Renal pelvis (tissue), 1 donor: ENCODE measurements at regions not wholly inside any gene's neighbourhood (a gene's known extent, or its start where the extent isn't known, plus 50 kb on each side); places are given as distances from the start of the nearest gene placed in this dataset.
"Not testable (repeated sequence)": the region's sequence is repeated elsewhere in the genome, so short reads cannot be mapped to it uniquely, and the experiment has no call there.

ENCODE experiments used
- DNase-seq: peaks from one replicate; pipeline ENCODE4 v3.0.0-alpha.2; 2013

DNA sequence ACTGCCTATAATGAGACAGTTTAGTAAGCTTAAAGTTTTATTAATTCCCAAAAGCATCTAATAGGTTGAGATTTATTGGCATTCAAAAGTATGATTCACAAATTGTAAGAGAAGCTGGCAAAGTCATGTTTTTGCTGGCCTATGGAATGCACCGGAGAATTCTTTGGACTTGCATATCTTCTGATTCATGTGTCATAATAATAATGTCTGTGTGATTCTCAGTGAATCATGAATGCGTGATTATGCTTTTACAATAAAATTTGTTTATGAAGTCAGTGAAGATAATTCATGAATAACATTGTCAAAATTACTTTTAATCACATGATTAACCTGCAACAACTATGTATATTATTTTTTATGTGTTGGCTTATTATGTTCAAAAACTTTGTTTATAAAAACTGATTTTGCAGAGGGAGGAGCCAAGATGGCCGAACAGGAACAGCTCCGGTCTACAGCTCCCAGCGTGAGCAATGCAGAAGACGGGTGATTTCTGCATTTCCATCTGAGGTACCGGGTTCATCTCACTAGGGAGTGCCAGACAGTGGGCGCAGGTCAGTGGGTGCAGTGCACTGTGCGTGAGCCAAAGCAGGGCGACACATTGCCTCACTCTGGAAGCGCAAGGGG lies 389.2 kb downstream of the SRGAP2C start:
- DNase-seq: not testable (repeated sequence)

DNA sequence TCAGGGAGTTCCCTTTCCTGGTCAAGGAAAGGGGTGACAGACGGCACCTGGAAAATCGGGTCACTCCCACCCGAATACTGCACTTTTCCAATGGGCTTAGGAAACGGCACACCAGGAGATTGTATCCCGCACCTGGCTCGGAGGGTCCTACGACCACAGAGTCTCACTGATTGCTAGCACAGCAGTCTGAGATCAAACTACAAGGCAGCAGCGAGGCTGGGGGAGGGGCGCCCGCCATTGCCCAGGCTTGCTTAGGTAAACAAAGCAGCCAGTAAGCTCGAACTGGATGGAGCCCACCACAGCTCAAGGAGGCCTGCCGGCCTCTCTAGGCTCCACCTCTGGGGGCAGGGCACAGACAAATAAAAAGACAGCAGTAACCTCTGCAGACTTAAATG lies 389.7 kb downstream of the SRGAP2C start:
- not testable (repeated sequence) for DNase-seq

DNA sequence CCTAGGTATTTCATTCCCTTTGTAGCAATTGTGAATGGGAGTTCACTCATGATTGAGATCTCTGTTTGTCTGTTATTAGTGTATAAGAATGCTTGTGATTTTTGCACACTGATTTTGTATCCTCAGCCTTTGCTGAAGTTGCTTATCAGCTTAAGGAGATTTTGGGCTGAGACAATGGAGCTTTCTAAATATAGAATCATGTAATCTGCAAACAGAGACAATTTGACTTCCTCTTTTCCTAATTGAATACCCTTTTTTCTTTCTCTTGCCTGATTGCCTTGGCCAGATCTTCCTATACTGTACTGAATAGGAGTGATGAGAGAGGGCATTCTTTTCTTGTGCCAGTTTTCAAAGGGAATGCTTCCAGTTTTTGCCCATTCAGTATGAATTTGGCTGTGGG lies 398.1 kb downstream of the SRGAP2C start:
- DNase-seq: not testable (repeated sequence)

DNA sequence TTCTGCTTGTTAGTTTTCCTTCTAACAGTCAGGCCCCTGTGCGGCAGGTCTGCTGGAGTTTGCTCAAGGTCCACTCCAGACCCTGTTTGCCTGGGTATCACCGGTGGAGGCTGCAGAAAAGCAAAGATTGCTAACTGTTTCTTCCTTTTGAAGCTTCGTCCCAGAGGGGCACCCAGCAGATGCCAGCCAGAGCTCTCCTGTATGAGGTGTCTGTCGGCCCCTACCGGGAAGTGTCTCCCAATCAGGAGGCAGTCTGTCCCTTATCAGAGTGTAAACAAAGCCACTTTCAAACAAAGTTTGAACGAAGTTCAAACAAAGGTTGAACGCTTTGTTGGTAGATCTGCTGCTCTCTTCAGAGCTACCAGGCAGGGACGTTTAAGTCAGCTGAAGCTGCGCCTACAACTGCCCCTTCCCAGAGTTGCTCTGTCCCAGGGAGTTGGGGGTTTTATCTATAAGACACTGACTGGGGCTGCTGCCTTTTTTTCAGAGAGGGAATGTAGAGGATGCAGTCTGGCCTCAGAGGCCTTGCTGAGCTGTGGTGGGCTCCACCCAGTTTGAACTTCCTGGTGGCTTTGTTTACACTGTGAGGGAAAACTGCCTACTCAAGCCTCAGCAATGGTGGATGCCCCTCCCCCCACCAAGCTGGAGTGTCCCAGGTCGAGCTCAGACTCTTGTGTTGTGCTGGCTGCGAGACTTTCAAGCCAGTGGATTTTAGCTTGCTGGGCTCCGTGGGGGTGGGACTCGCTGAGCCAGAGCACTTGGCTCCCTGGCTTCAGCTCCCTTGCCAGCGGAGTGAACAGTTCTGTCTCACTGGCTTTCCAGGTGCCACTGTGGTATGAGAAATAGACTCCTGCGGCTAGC lies 401.8 kb downstream of the SRGAP2C start:
- DNase-seq: no peak

DNA sequence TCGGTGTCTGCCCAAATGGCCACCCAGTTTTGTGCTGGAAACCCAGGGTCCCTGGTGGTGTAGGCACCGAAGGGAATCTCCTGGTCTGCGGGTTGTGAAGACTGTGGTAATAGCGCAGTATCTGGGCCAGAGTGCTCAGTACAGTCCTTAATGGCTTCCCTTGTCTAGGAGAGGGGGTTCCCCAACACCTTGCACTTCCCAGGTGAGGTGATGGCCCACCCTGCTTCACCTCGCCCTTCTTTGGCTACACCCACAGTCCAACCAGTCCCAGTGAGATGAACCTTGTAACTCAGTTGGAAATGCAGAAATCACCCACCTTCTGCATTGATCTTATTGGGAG lies 402.4 kb downstream of the SRGAP2C start:
- no peak for DNase-seq

DNA sequence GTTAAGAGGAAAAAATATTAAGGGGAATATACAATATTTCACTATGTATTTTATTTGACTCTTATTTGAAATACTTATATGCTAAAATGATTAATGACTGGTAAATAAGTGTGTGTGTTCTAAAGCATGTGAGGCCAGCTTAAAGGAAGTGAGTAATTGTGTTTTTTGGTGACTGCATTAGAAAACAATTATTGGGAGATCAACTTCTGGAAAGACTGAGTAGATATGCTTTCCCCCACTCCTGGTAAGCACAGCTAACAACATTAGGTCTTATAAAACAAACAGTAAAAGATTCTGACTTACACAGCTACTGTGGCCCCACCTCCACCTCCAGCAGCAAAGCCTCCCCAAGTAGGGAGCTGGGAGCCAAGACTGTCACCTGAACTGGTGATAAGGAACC lies 403.0 kb downstream of the SRGAP2C start:
- no peak for DNase-seq

DNA sequence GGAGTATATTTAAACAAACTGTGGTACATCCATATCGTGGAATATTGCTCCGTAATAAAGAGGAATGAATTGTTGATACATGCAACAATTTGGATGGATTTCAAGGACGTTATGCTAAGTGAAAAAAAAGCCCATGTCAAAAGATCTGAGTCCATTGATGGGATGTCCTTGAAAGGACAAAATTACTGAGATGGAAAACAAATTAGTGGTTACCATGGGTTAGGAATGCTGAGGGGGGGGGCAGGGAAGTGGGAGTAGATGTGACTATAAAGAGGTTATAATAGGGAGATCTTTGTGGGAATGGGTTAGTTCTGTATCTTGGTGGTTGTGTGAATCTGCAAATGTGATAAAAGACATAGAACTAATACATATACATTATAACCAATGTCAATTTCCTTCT lies 409.3 kb downstream of the SRGAP2C start:
- no peak for DNase-seq

DNA sequence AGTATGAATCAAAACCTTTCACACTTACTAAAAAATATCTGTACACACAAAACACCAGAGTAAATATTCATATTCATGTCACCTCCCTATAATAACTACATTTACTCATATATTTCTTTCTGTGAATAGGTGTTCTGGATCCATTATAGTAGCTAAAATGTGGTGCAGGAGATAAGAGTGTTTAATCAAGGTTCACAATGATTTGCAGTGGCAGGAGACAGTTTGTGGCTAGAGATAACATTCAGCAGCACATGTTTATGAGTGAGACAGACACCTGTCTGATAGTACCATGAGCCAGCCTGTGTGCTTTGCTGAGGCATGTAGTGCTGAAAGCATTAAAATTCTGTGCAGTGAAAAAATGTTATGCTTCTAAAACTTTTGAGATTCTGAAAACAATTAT lies 410.3 kb downstream of the SRGAP2C start:
- DNase-seq: no peak

DNA sequence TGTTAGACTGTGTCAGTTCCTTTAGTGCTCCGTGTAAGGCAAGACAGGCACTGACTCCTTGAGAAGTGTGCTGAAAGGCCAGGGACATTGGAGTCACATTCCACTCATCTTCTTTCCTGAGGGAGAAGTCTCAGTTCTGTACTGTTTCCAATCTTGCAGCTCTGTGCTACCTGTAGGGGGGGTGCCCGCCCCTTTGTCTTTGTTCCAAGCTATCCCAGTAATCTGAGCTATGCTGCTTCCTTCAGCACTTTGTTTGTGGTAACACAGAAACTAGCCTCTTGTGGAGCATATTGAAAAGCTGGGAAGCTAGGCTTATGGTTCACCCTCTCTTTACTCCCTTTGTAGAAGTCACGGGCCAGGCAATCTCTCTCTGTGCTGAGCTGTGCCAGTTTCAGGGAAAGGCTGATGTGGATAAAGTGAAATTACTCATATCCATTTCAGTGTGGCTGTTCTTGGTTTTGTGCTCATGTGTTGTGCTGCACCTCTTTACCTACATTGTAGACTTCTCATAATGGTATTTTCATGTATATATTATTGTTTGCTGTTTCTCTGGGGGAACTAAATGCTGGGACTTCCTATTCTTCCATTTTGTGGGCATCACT lies 420.2 kb downstream of the SRGAP2C start:
- not testable (repeated sequence) for DNase-seq

DNA sequence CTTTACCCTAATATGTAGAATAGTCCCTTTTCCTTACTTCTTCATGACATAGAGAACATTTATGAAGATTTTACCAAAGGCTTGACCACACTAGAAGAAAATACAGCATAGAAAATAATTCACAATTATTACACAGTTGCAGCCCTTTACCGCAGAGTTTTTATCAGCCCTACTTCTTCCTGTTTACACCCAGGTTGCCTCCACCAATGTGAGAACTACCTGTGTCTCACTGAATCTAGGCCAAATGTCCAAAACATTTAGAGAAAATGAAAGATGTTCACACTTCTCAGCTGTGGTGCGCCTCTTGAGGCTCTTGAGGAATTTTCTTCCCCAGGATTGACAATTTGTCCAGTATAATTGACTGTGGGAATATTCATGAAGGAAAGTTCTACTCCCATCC lies 422.7 kb downstream of the SRGAP2C start:
- not testable (repeated sequence) for DNase-seq
